ENCODE measurements at regions not wholly inside any gene's neighbourhood (a gene's known extent, or its start where the extent isn't known, plus 50 kb on each side); places are given as distances from the start of the nearest gene placed in this dataset.

- no peak overlapping the region for H3K4me3 ChIP-seq (ENCODE audit: low read depth, low read length)
- TF ChIP-seq CTCF (IDR thresholded peaks at IDR 0.05; ENCODE audit: insufficient read depth, low read length, poor library complexity, severe bottlenecking): no peak
- no peak for DNase-seq (ENCODE audit: low read depth)
- H3K36me3 ChIP-seq (ENCODE audit: control insufficient read depth, insufficient read depth, low read length): no peaks in the 10 kb centered on the region
- H3K27me3 ChIP-seq (ENCODE audit: control insufficient read depth, insufficient read depth, low read length): no peaks in the 10 kb centered on the region
Observed at GRCh38 chr10:130691776-130692175, 555.6 kb downstream of the GLRX3 start.

GRCh38 chr10:130696870-130697269 is 560.7 kb downstream of the GLRX3 start:
- TF ChIP-seq CTCF (IDR thresholded peaks at IDR 0.05; ENCODE audit: insufficient read depth, low read length, poor library complexity, severe bottlenecking): no peak
- no peak for DNase-seq (ENCODE audit: low read depth)
- Histone ChIP-seq H3K27me3 (ENCODE audit: control insufficient read depth, insufficient read depth, low read length) (no peaks in the 10 kb centered on the region), H3K4me3 (ENCODE audit: low read depth, low read length) (no peak overlapping the region), H3K36me3 (ENCODE audit: control insufficient read depth, insufficient read depth, low read length) (no peaks in the 10 kb centered on the region)

GRCh38 chr10:130707389-130707979 is 571.3 kb downstream of the GLRX3 start:
- no peaks in the 10 kb centered on the region for H3K27me3 ChIP-seq (ENCODE audit: control insufficient read depth, insufficient read depth, low read length)
- no peak for DNase-seq (ENCODE audit: low read depth)
- H3K36me3 ChIP-seq (ENCODE audit: control insufficient read depth, insufficient read depth, low read length): no peaks in the 10 kb centered on the region
- no peak overlapping the region for H3K4me3 ChIP-seq (ENCODE audit: low read depth, low read length)
- TF ChIP-seq CTCF (IDR thresholded peaks at IDR 0.05; ENCODE audit: insufficient read depth, low read length, poor library complexity, severe bottlenecking): no peak

- no peaks in the 10 kb centered on the region for H3K27me3 ChIP-seq (ENCODE audit: control insufficient read depth, insufficient read depth, low read length)
- no peak overlapping the region for H3K4me3 ChIP-seq (ENCODE audit: low read depth, low read length)
- no peak for TF ChIP-seq CTCF (IDR thresholded peaks at IDR 0.05; ENCODE audit: insufficient read depth, low read length, poor library complexity, severe bottlenecking)
- no peaks in the 10 kb centered on the region for H3K36me3 ChIP-seq (ENCODE audit: control insufficient read depth, insufficient read depth, low read length)
- no peak for DNase-seq (ENCODE audit: low read depth)
Observed at GRCh38 chr10:130708465-130709070, 572.4 kb downstream of the GLRX3 start.

GRCh38 chr10:130709415-130709814 is 573.2 kb downstream of the GLRX3 start:
- TF ChIP-seq CTCF (IDR thresholded peaks at IDR 0.05; ENCODE audit: insufficient read depth, low read length, poor library complexity, severe bottlenecking): no peak
- DNase-seq (ENCODE audit: low read depth): no peak

GRCh38 chr10:130711072-130711471 is 574.9 kb downstream of the GLRX3 start:
- TF ChIP-seq CTCF (IDR thresholded peaks at IDR 0.05; ENCODE audit: insufficient read depth, low read length, poor library complexity, severe bottlenecking): no peak
- no peak for DNase-seq (ENCODE audit: low read depth)
- no peak overlapping the region for H3K4me3 ChIP-seq (ENCODE audit: low read depth, low read length)
- H3K36me3 ChIP-seq (ENCODE audit: control insufficient read depth, insufficient read depth, low read length): no peaks in the 10 kb centered on the region
- no peaks in the 10 kb centered on the region for H3K27me3 ChIP-seq (ENCODE audit: control insufficient read depth, insufficient read depth, low read length)

More at GRCh38 chr10:130709415-130709814, 573.2 kb downstream of the GLRX3 start:
- Histone ChIP-seq H3K27me3 (ENCODE audit: control insufficient read depth, insufficient read depth, low read length) (no peaks in the 10 kb centered on the region), H3K36me3 (ENCODE audit: control insufficient read depth, insufficient read depth, low read length) (no peaks in the 10 kb centered on the region), H3K4me3 (ENCODE audit: low read depth, low read length) (no peak overlapping the region)
